ENCODE measurements at regions not wholly inside any gene's neighbourhood (a gene's known extent, or its start where the extent isn't known, plus 50 kb on each side); places are given as distances from the start of the nearest gene placed in this dataset.
"Not testable (repeated sequence)": the region's sequence is repeated elsewhere in the genome, so short reads cannot be mapped to it uniquely, and the experiment has no call there.

DNA sequence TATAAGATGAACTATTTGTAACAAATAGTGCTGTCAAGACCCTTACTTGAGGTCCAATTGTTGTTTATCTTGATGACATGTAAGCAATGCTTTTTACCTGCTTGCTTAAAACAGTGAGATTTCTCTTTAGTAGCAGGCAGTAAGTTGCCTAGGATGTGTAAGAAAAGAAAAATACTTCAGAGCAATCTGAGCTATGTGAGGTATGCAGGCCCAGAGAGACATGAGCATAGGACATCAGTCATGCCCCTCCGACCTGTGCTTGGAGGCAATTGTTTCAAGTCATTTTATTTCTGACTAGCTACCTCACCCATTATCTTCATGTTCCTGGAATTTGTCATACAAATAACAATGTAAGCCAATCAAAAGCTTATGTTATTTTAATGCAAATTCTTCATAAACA, 930.6 kb upstream of the FBXO33 start:
- CTCF ChIA-PET: interaction anchor here (1.0 to 2.1 kb wide), 2 partner anchors 10 to 145 kb away, joined by 3 to 5 read pairs; no protein-coding TSS in a partner anchor
- no peak for DNase-seq (ENCODE audit: extremely low spot score)
- POLR2A ChIA-PET: no interaction called here
- TF ChIP-seq CTCF (IDR thresholded peaks at IDR 0.05; ENCODE audit: control extremely low read depth, extremely low read depth, low read depth, missing control alignments): no peak

GRCh38 chr14:40354754-40355153, 922.5 kb upstream of the FBXO33 start:
- POLR2A ChIA-PET: no interaction called here
- CTCF ChIA-PET: interaction anchor here (1.0 to 1.3 kb wide), 2 partner anchors 10 to 13 kb away, joined by 3 read pairs; no protein-coding TSS in a partner anchor
- no peak for DNase-seq (ENCODE audit: extremely low spot score)
- no peak for TF ChIP-seq CTCF (IDR thresholded peaks at IDR 0.05; ENCODE audit: control extremely low read depth, extremely low read depth, low read depth, missing control alignments)

DNA sequence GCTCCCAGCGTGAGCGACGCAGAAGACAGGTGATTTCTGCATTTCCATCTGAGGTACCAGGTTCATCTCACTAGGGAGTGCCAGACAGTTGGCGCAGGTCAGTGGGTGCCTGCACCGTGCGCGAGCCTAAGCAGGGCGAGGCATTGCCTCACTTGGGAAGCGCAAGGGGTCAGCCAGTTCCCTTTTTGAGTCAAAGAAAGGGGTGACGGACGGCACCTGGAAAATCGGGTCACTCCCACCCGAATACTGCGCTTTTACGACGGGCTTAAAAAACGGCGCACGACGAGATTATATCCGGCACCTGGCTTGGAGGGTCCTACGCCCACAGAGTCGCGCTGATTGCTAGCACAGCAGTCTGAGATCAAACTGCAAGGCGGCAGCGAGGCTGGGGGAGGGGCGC, 915.9 kb upstream of the FBXO33 start:
- CTCF ChIA-PET; POLR2A ChIA-PET; DNase-seq (ENCODE audit: extremely low spot score): not testable (repeated sequence)

GRCh38 chr14:40347675-40348074, 915.4 kb upstream of the FBXO33 start:
- POLR2A ChIA-PET: no interaction called here
- DNase-seq (ENCODE audit: extremely low spot score): no peak
- no peak for TF ChIP-seq CTCF (IDR thresholded peaks at IDR 0.05; ENCODE audit: control extremely low read depth, extremely low read depth, low read depth, missing control alignments)
- CTCF ChIA-PET: no interaction called here

GRCh38 chr14:40346275-40346674, 914.0 kb upstream of the FBXO33 start:
- no peak for TF ChIP-seq CTCF (IDR thresholded peaks at IDR 0.05; ENCODE audit: control extremely low read depth, extremely low read depth, low read depth, missing control alignments)
- no peak for DNase-seq (ENCODE audit: extremely low spot score)
- ChIA-PET CTCF (no interaction called here), POLR2A (no interaction called here)

DNA sequence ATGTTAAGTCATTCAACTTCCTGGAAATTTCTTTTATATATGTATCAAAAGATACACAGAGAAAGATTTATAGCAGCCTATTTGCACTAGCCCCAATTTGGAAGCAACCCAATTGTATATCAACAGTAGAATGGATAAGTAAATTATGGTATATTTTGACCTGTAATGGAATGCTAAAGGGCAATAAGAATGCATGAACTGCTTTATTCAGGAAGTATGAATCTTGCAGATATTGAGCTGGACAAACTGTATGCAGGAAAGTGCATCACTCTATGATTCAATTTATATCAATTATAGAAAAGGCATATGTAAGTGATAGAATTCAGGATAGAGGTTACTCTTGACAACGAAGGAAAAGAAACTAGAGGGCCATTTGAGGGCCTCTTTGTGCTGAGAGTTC, 913.1 kb upstream of the FBXO33 start:
- ChIA-PET POLR2A (no interaction called here), CTCF (no interaction called here)
- DNase-seq (ENCODE audit: extremely low spot score): no peak
- TF ChIP-seq CTCF (IDR thresholded peaks at IDR 0.05; ENCODE audit: control extremely low read depth, extremely low read depth, low read depth, missing control alignments): no peak

- POLR2A ChIA-PET: no interaction called here
- DNase-seq (ENCODE audit: extremely low spot score): no peak
- CTCF ChIA-PET: no interaction called here
- no peak for TF ChIP-seq CTCF (IDR thresholded peaks at IDR 0.05; ENCODE audit: control extremely low read depth, extremely low read depth, low read depth, missing control alignments)
Measured at GRCh38 chr14:40340708-40341107, 908.5 kb upstream of the FBXO33 start.
